Forelimb muscle (tissue), 1 donor: ENCODE measurements at regions not wholly inside any gene's neighbourhood (a gene's known extent, or its start where the extent isn't known, plus 50 kb on each side); places are given as distances from the start of the nearest gene placed in this dataset.

Source experiments
- DNase-seq: peaks from one replicate; pipeline ENCODE4 v3.0.0-alpha.2; 2013; ENCODE audit warnings: low read depth

GRCh38 chr20:6693178-6693807, 74.2 kb upstream of the BMP2 start:
- DNase-seq: no peak

DNA sequence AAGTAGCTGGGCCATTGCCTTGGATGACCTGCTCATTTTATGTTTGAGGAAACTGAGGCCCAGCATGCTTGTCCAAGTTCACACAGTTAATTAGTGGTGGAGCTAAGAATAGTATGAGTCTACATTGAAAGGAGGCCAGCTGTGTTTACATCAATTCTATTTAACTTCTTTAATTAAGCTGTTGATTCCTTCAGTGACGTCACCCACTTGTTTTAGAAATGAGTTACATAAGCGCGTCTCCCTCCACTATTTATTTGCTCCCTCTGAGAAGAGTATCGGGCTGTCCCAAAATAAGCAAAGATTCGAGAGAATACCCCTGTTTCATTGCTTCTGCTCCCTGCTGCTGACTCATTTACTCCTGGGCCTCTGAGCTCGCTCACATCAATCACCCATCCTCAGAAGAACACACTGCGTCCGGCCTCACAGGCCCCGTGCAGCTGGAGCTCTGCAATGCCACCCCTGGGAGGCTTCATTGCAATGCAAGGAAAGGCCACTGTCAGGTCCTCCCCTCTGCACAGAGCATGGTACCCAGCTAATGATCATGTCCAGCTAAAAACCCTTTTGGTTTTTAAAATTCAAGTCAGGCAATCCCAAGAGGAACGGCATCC, 74.8 kb upstream of the BMP2 start:
- no peak for DNase-seq

DNA sequence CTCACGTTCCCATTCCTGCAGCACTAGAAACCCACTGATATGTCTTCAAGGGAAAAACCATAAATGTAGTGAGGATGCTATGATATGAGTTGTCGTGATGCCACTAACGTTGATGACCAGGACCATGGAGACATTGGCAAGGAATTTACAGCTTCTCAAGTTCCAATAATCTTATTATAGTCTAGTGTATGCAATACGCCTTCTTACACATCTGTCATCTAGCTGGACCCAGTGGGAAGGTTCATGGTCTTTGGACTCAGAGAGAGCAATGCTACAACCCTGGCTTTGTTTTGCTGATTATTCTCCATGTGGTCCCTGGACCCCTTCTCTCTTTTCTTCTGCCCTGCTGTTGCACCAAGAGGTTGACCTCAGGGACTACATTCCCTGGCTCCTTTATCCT, 76.0 kb upstream of the BMP2 start:
- no peak for DNase-seq

DNA sequence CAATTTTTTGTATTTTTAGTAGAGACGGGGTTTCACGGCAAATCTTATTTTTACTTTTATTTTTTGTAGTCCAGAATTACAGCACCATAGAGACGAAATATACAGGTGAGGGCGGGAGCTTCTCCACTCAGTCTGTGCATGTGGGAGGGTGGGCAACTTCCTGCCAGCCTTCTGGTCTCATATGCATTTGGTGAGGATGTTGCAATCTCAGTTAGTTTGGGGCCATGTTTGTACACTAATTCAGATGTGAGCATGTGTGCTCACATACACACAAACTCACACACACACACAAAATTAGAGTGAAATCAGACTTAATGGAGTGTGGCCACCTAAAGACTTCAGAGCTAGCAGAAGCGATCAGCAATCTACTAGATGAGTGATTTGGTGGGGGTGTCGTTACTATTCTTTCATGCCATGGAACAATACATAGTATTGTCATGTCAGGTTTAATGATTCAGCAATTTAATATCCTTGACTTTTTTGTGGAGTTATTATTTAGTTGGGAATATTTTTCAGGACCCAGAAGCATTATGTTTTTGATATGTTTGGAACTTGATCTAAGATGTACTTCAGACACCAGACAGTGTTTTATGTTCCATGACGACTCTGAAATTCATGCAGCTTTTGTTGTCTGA, 78.0 kb upstream of the BMP2 start:
- DNase-seq: no peak

GRCh38 chr20:6686171-6686570, 81.3 kb upstream of the BMP2 start:
- no peak for DNase-seq

- DNase-seq: no peak
These were observed 81.9 kb upstream of the BMP2 start for GRCh38 chr20:6685626-6686025.

DNA sequence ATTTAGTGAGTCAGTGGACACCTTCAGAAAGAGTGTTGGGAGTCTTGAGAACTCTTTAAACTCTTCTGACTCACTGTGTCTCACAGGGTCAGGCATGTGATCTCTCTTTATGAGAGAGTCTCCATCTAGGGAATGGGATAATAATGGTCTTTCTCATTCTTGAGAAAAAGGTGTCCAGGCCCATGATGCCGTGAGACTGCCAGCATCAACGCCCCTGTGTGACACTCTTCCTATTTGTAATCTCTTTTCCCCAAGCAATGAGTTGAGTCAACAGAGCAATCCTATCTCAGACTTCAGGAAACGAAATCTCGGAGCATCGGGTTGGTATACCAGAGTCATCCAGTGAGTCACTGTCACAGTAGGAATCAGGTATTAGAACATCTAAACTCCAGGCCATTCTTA, 82.3 kb upstream of the BMP2 start:
- no peak for DNase-seq

DNA sequence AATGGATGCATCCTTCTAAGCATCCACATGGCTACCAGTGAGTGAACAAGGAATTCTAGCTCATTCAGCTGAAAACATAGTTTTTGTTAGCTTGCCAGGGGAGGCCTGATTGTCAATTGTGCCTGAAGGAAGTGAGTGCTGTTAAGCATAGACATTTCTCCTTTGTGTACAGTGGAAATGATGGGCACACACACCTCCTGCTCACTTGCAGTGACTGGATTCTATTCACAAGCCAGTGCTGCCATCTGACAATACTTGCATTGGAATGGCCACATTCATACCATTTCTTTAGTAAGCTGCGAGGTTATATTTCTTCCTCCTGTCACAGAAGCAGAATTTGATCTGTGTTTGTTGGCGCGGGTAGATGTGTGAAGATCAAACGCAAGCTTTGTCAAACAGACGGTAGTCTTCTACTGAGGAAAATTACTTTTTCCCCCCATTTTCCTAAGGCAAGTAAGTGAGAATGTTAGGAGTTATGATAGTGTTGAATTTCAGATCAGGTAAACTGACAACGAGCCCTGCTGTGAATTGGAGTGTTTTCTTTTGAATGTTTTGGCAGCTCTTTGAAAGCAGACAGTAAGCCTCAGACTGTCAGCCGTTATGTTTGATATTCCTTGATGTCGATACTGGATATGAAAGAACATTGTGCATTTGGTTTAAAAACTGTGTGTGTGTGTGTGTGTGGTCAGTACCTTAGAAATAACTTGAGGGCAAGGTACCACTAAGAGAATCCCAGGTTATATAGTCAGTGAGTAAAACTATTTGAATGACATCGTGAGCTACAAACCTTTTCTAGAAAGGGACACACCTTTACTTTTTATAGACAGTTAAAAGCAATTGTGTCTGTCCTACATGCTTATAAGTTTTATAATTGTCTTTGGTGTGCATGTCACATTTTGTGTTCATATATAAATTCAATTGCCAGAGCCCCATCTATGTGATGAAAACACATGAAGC, 84.2 kb upstream of the BMP2 start:
- no peak for DNase-seq

GRCh38 chr20:6680854-6681253, 86.6 kb upstream of the BMP2 start:
- DNase-seq: no peak

GRCh38 chr20:6680441-6680840, 87.0 kb upstream of the BMP2 start:
- no peak for DNase-seq

GRCh38 chr20:6679086-6679485, 88.4 kb upstream of the BMP2 start:
- no peak for DNase-seq

DNA sequence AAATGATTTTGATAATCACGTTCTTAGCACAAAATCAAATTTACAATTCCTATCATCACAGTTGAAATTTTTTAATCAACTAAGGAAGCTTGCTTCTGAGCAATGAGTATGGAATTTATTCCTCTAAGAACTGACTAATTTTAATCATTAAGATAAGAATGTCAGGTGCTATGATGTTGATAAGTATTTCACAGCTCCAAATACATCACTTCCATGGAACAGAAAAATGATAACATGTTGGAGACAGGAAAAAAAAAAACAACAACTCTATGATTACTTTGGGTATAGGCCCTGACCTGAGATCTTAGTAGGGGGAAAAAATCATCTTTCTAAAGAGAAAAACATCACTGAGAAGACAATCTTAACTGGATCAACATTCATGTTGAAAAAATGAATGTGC, 89.4 kb upstream of the BMP2 start:
- DNase-seq: no peak

DNA sequence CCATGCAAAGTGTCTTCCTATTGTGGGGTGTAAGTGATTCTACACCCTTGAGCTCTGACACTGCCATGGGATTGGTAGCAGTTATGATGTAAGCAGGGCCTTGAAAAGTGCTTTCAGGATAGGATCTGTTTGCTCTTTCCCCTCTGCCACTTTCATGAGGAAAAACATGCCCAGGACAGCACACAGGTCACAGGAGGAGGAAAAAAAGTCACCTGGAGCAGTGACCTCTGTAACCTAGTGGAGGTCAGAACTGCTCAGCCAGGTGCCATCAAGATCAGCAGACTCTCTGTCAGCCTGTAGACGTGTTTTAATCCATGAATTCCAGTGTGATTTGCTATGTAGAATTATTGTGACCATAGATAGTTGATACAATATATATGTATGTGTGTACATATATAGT, 92.7 kb upstream of the BMP2 start:
- no peak for DNase-seq

- DNase-seq: no peak
These were observed 94.4 kb upstream of the BMP2 start for GRCh38 chr20:6673071-6673470.

- DNase-seq: no peak
These were observed 95.7 kb upstream of the BMP2 start for GRCh38 chr20:6671829-6672228.

DNA sequence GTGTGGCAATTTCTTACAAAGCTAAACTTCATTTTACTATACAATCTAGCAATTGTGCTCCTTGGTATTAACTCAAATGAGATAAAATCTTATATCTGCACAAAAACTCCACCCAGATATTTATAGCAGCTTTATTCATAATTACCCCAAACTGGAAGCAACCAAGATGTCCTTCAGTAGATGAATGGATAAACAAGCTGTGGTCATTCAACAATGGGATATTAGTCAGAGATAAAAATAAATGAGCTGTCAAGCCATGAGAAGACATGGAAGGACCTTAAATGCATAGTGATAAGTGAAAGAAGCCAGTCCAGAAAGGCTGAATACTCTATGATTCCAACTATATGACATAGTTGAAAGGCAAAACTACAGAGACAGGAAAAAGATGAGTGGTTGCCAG, 98.9 kb upstream of the BMP2 start:
- no peak for DNase-seq

GRCh38 chr20:6665621-6666355, 101.7 kb upstream of the BMP2 start:
- DNase-seq: no peak

DNA sequence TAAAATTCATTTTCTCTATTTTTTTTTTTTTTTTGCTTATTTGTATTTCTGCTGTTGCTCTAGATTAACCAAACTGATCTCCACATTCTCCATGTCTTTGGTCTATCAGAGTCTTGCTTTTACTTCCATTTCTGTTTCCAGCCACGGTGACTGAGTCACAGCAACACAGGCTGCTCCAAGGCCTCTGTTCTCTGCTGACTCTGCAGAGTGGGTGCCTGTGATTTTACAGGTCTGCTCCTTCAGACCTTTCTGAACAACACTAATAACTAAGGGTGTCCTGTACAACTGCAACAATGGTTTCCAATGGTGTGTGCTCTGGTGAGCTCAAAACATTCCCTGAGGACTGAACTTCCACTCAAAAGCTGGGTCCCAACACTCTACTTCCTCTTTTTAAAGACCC, 102.3 kb upstream of the BMP2 start:
- no peak for DNase-seq

GRCh38 chr20:6664574-6664973, 102.9 kb upstream of the BMP2 start:
- no peak for DNase-seq

DNA sequence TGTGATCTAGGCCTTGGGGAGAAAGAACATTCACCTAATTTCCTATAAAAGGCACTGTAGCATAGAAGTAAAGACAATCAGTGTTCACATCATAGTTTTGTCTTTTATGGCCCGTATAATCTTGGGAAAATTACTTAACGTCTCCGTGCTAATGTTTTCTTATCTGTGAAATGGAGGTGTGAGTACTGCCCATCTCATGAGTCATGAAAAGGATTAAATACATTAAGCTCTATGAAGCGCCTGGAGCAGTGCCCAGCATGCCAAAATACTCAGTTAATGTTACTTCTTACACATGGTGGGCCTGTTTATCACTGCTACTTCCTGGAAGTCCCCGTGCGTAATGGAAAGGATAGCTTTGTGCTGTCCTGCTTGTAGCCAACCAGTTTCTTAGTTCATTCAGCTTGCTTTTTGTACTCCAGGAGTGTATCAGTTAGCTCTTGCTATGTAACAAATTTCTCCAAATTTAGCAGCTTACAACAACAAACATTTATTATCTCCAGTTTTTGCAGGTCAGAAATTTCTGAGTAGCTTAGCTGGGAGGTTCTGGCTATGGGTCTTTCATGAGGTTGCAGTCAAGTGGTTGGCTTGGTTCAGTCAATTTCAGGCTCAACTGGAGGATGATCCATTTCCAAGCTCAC, 103.6 kb upstream of the BMP2 start:
- DNase-seq: no peak

DNA sequence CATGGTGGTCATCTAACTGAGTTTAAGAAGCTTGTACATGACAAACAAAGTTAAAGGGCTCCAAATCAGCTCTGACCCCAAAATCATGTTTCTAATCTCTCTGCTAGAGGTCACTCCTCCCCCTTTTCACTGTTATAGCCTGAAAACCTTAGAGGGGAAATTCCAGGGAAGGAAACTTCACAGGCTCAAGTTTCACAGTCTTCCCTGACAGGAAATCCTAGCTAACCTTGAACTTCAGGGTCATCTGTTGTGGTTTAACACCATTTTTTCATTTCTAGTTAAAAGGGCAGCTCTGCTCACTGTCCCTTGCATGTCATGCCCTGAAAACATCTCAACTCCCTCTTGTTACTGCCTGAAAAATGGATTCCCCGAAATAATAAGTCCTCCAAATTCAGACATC, 104.4 kb upstream of the BMP2 start:
- DNase-seq: no peak
